GM12878 (cell line): ENCODE measurements at regions not wholly inside any gene's neighbourhood (a gene's known extent, or its start where the extent isn't known, plus 50 kb on each side); places are given as distances from the start of the nearest gene placed in this dataset.

Experiments used
- BACH1 ChIP-seq: fragments of 450-650 bp; IDR thresholded peaks from 2 replicates; pipeline ENCODE4 v1.6.1; 2017; ENCODE audit warnings: mild to moderate bottlenecking, borderline replicate concordance
- CTCF ChIP-seq, 3 experiments: IDR thresholded peaks in 2 of 3; conservative IDR thresholded peaks in 1 of 3; 2 replicates each; pipeline ENCODE4 v1.5.1; 2011; ENCODE audit warnings: low read depth in 3 of 3, low read length in 3 of 3, mild to moderate bottlenecking in 3 of 3, control low read depth in 2 of 3, moderate library complexity in 2 of 3, inconsistent platforms in 1 of 3, mixed read lengths in 1 of 3; ENCODE audit not compliant: control insufficient read depth in 2 of 3, insufficient read depth in 1 of 3; ENCODE audit errors: extremely low read depth in 1 of 3
- EP300 ChIP-seq, 2 experiments: fragments of 150-350 bp in 1 of 2; IDR thresholded peaks; 2 replicates each; pipeline ENCODE4 v1.6.1; 2011 to 2012; ENCODE audit warnings: low read depth in 2 of 2, low read length in 2 of 2, borderline replicate concordance in 1 of 2, improper control_type of control experiment in 1 of 2, inconsistent platforms in 1 of 2; ENCODE audit not compliant: control insufficient read depth in 1 of 2
- EZH2 ChIP-seq: IDR thresholded peaks from 2 replicates; pipeline ENCODE4 v1.6.1; 2012; ENCODE audit warnings: low read depth, mild to moderate bottlenecking, control low read depth, inconsistent platforms, low read length, borderline replicate concordance; ENCODE audit not compliant: control insufficient read depth
- POLR2AphosphoS5 ChIP-seq: IDR thresholded peaks from 2 replicates; pipeline ENCODE4 v1.6.1; 2011; ENCODE audit warnings: mild to moderate bottlenecking, low read length, inconsistent platforms
- RELA ChIP-seq: fragments of 450-650 bp; IDR thresholded peaks from 2 replicates; pipeline ENCODE4 v1.8.0; 2014; ENCODE audit warnings: borderline replicate concordance; ENCODE audit not compliant: partially characterized antibody

GRCh38 chr5:53389093-53389492 is 91.3 kb upstream of the FST start:
- TF ChIP-seq BACH1 (no peak), EZH2 (no peak), CTCF (IDR thresholded peaks at IDR 0.05 in 2 of 3, conservative IDR thresholded peaks at IDR 0.05 in 1 of 3; ENCODE audit: control insufficient read depth in 2 of 3, extremely low read depth in 1 of 3, insufficient read depth in 1 of 3, low read depth in 3 of 3, low read length in 3 of 3) (no peak), EP300 (IDR thresholded peaks at IDR 0.05; ENCODE audit: borderline replicate concordance in 1 of 2, control insufficient read depth in 1 of 2, low read depth in 2 of 2, low read length in 2 of 2) (no peak), RELA (no peak), POLR2AphosphoS5 (no peak)
